Stimulated activated naive B cell treated with anti-CD40 and anti-IgM and Interleukin-4, amounts not matched to agents 10 μg/mL and 1 μg/mL and 100 μg/mL, for 72 hours (primary cell): ENCODE measurements at regions not wholly inside any gene's neighbourhood (a gene's known extent, or its start where the extent isn't known, plus 50 kb on each side); places are given as distances from the start of the nearest gene placed in this dataset.

Experiments
- ATAC-seq, 2 donors: fragments of 150-1000 bp; cut with Tn5 transposase; replicated peaks; 2 replicates each; pipeline ENCODE4 v1.10.0; 2021; ENCODE audit warnings: moderate library complexity in 1 of 2
- DNase-seq: peaks from one replicate; pipeline ENCODE4 v3.0.0; 2021
- H3K27ac Mint-ChIP-seq: one replicate; pipeline ENCODE4 v1.8.0; 2022; ENCODE audit warnings: mild to moderate bottlenecking, mixed read lengths
- H3K27me3 Mint-ChIP-seq, 2 donors: one replicate each; pipeline ENCODE4 v1.8.0; 2022; ENCODE audit warnings: mixed read lengths in 2 of 2
- H3K36me3 Mint-ChIP-seq, 2 donors: one replicate each; pipeline ENCODE4 v1.8.0; 2022; ENCODE audit warnings: mixed read lengths in 2 of 2, mild to moderate bottlenecking in 1 of 2
- H3K4me1 Mint-ChIP-seq, 2 donors: one replicate each; pipeline ENCODE4 v1.8.0; 2022; ENCODE audit warnings: mixed read lengths in 2 of 2, mild to moderate bottlenecking in 1 of 2
- H3K4me3 Mint-ChIP-seq, 2 donors: one replicate each; pipeline ENCODE4 v1.8.0; 2022; ENCODE audit warnings: mild to moderate bottlenecking in 2 of 2, mixed read lengths in 2 of 2, moderate library complexity in 1 of 2
- H3K9me3 Mint-ChIP-seq, 2 donors: one replicate each; pipeline ENCODE4 v1.8.0; 2022; ENCODE audit warnings: mixed read lengths in 2 of 2, mild to moderate bottlenecking in 1 of 2

DNA sequence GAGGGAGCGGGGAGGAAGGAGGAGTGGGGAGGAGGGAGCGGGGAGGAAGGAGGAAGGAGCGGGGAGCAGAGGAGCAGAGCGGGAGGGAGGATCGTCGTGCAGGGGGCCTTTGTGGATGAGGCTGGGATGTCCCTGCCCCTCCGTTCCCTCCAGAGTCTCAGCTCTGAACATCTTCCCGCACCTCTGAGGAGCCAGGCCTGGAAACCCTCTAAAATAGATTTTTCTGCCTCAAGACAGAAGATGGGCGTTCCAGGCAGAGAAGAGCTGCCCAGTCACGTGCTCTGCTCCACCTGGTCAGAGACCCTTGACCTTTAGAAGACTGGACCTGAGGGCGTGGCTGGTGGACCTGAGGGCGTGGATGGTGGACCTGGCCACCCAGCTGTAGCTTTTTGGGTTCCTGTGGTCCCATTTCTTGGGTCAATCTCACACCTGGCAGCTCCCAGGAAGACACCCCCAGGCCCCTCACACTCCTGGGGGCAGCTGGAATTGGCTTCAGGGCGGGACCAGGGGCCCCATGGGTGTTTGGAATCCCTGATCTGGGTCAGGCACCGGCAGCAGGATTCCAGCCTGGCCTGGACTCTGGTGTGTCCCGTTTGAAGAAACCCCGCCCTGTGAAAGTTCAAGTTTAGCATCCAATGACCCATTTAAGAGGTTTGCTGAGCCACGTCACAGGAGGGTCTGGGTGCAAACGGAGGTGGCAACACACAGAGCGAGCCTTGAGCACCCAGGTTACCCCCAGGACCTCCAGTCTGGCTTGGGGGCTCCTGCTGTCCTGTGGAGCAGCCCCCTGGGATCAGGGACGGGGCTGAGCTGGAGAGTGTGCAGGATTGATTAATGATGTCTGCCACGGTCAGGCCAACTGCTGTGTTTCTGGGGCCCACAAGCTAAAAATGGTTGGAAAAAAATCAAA is 96.9 kb upstream of the BHLHE23 start:
- Mint-ChIP-seq H3K27me3 (peaks cover 20 to 27% of the 10 kb centered on the region in 2 donors), H3K4me1 (peaks cover 5 to 8% of the 10 kb centered on the region in 2 donors), H3K36me3 (peaks cover 3 to 4% of the 10 kb centered on the region in 2 donors), H3K27ac (peak overlapping the region; percentile 37), H3K4me3 (peak overlapping the region; percentile 21 to 25), H3K9me3 (peaks cover 4 to 10% of the 10 kb centered on the region in 2 donors)
- DNase-seq (no peak), ATAC-seq (no peak)

DNA sequence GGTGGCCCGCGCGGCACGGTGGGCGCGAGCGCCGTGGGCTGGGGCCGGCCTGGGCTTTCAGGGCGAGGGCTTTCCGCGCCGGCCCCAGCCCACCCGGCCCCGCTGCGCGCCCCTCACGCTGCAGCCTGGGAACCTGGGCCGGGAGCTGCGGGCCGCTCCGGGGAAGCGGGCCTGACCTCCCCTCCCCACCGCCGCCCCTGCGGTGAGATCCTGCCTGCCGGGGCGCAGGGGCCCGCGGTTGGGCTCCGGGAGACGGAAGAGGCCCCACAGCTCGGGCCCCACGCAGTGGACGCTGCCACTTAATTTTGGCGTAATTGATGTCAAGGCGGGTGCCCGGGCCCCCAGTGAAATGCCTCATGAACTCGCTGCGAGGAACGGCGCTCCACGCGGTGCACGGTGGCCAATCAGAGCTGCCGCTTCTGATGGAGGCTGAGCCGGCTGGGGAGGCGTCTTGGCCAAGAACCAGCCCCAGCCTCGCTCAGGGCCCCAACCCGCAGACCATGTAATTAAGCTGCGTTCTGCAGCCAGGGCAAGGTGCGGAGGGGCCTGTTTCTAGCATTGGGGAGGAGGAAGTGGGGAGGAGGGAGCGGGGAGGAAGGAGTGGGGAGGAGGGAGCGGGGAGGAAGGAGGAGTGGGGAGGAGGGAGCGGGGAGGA is 96.1 kb upstream of the BHLHE23 start:
- H3K9me3 Mint-ChIP-seq = peaks cover 0 to 3% of the 10 kb centered on the region in 2 donors
- H3K36me3 Mint-ChIP-seq = peaks cover 3 to 4% of the 10 kb centered on the region in 2 donors
- peak; percentile 70 for ATAC-seq
- H3K27me3 Mint-ChIP-seq = peaks cover 20 to 21% of the 10 kb centered on the region in 2 donors
- peak; percentile 49 for DNase-seq
- H3K4me3 Mint-ChIP-seq = peak overlapping the region; percentile 86 to 93
- H3K27ac Mint-ChIP-seq = peak overlapping the region; percentile 97
- peaks cover 5 to 8% of the 10 kb centered on the region in 2 donors for H3K4me1 Mint-ChIP-seq

DNA sequence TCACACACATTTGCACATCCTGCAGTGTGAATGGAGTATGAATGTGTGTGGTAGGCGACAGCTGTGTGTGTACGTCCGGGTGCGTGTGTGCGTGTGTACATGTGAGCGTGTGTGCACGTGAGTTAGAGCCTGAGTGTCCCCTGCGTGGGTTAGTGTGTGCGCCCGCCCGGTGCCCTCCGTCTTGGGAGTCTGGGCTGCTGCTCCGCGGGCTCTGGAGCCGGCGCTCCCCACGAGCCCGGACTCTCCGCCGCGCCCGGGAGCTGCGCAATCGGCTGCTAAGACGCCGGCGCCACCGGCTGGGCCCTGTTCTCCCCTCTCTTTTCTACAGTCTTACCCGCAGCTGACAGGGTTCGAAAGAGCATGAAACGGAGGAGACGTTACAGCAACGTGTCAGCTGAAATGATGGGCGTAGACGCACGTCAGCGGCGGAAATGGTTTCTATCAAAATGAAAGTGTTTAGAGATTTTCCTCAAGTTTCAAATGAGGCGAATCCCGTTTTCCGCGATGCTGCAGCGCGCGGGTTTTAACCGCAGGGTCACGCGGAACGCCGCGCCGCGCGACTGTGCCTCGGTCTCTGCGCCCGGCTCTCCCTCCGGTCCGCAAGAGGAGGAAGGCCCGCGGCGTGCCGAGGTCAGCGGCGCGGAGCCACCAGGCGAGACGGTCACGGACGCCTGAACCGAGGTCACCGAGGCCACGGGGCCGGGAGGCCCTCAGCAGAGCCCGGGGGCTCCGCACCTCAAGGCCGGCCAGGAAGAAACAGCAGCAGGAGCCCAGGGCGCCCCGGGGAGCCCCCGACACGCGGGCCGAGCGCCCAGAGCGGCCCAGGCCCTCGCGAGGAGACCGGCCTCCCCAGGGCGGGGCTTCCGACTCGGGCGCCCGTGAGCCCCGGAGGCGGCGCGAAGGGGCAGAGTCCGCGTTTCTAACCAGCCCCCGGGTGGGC is 95.3 kb upstream of the BHLHE23 start:
- peak overlapping the region; percentile 87 to 93 for H3K4me3 Mint-ChIP-seq
- H3K9me3 Mint-ChIP-seq = peaks cover 0 to 3% of the 10 kb centered on the region in 2 donors
- peak; percentile 79 to 80 for ATAC-seq
- H3K4me1 Mint-ChIP-seq = peaks cover 5 to 8% of the 10 kb centered on the region in 2 donors
- H3K36me3 Mint-ChIP-seq = peaks cover 3 to 4% of the 10 kb centered on the region in 2 donors
- peak; percentile 54 for DNase-seq
- peaks cover 18 to 19% of the 10 kb centered on the region in 2 donors for H3K27me3 Mint-ChIP-seq
- H3K27ac Mint-ChIP-seq = peak overlapping the region; percentile 95

DNA sequence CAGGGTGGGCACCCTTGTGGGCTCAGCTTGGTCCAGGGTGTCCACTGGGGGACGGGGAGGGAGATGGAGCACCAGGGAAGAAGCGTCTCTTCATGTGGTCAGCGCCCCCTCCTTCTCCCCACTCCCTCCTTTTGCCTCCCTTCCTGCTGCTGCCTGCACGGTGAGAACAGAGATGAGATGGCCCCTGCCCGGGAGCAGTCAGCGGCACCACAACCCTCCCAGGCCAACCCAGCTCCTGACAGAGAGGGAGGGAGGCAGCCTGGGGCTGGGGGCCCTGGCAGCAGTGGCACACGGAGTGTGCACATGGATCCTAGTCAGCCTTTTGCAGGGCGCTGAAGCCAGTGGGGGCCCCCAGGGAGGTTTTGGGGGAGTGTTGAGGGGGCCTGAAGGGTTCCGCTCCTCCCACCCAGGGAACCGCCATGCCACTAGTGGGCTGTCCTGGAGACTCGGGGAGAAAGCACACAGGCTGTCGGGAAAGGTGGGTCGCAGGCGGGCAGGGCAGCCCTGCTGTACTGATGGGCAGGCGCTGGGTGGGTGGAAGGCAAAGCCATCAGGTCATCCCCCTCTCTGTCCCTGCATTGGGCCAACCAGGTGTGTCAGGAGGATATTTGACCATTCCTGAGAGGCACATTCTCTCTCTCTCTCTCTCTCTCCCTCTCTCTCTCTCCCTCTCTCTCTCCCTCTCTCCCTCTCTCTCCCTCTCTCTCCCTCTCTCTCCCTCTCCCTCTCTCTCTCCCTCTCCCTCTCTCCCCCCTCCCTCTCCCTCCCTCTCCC is 94.3 kb upstream of the BHLHE23 start:
- Mint-ChIP-seq H3K4me3 (peak overlapping the region in 1 of 2 donors; percentile 93), H3K27ac (peak overlapping the region; percentile 42)
- DNase-seq = no peak

DNA sequence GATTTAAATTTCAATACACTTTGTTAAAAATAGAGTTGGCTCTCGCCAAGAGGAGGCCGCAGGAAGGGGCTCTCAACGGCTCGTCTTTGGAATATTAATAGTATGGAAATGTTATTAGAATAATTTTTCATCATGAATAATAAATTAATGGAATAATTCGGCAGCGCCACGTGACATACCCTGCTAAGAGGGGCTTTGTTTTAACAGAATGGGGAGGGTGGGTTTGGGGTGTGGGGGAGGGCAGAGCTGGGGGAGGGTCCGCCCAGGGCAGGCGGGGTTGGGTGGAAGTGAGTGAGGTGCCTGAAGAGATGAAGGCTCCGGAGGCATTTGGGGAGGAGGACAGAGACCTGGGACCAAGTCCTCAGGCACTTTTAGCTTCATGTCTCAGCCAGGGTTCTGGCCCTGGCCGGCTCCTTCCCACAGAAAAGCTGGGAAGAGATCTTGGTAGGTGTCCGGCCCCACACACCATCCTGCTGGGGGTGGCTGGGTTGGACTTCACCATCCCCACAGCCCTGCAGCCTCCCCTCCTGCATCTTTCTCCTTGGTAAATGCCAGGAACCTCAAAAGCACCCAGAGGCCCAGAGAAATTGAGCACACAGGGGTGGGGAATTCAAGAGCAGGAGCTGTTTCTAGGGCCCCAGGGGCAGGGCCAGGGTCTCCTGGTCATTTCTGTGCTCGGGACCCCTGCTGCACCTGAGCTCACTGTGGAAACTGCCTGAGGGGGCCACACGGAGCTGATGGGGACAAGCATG is 93.6 kb upstream of the BHLHE23 start:
- ATAC-seq (no peak), DNase-seq (no peak)
- no peak overlapping the region for H3K27ac Mint-ChIP-seq
- peaks cover 5 to 8% of the 10 kb centered on the region in 2 donors for H3K4me1 Mint-ChIP-seq
- H3K27me3 Mint-ChIP-seq = peaks cover 22 to 30% of the 10 kb centered on the region in 2 donors
- no peak overlapping the region for H3K4me3 Mint-ChIP-seq
- peaks cover 0 to 4% of the 10 kb centered on the region in 2 donors for H3K36me3 Mint-ChIP-seq
- H3K9me3 Mint-ChIP-seq = peaks cover 0 to 1% of the 10 kb centered on the region in 2 donors

More for the DNA sequence above, 94.3 kb upstream of the BHLHE23 start:
- Mint-ChIP-seq H3K27me3 (peaks cover 15 to 23% of the 10 kb centered on the region in 2 donors), H3K4me1 (peaks cover 5 to 8% of the 10 kb centered on the region in 2 donors), H3K36me3 (peaks cover 0 to 4% of the 10 kb centered on the region in 2 donors), H3K9me3 (peaks cover 0 to 1% of the 10 kb centered on the region in 2 donors)
- no peak for ATAC-seq

DNA sequence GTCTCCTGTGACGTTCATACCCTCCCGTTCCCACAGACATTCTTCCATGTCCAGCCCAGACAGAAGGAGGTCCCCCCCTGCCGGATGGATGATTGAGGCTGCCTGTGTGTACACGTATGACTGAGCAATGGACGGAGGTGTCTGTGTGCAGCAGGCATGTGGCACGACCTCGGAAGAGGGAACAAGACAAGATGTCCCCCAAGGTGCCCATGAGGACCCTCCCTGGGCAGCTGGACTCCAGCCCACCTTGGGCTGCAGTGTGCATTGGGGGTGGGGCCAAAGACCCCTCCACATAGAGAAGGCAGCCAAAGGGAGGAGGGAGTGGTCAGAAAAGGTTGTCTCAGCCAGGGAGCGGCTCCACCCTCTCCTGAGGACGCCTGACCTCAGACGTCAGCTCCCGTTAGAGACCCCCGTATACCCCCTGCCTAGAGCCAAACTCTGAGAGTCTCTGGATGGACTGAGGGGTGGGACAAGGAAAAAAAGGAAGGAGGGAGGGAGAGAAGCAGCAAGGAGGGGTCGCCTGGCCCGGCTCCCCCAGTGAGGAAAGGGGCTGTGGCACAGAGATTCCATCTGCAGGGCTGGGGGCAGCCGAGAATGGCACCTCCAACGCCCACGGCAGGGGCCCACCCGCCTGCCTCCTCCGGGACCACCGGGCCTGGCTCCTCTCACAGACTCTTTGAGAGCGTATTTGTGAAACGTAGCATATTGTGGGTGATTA is 92.9 kb upstream of the BHLHE23 start:
- H3K4me3 Mint-ChIP-seq = no peak overlapping the region
- peaks cover 29 to 32% of the 10 kb centered on the region in 2 donors for H3K27me3 Mint-ChIP-seq
- no peak for DNase-seq
- no peak for ATAC-seq
- H3K4me1 Mint-ChIP-seq = peaks cover 5 to 8% of the 10 kb centered on the region in 2 donors
- H3K36me3 Mint-ChIP-seq = peaks cover 0 to 4% of the 10 kb centered on the region in 2 donors
- peaks cover 0 to 1% of the 10 kb centered on the region in 2 donors for H3K9me3 Mint-ChIP-seq
- H3K27ac Mint-ChIP-seq = no peak overlapping the region

DNA sequence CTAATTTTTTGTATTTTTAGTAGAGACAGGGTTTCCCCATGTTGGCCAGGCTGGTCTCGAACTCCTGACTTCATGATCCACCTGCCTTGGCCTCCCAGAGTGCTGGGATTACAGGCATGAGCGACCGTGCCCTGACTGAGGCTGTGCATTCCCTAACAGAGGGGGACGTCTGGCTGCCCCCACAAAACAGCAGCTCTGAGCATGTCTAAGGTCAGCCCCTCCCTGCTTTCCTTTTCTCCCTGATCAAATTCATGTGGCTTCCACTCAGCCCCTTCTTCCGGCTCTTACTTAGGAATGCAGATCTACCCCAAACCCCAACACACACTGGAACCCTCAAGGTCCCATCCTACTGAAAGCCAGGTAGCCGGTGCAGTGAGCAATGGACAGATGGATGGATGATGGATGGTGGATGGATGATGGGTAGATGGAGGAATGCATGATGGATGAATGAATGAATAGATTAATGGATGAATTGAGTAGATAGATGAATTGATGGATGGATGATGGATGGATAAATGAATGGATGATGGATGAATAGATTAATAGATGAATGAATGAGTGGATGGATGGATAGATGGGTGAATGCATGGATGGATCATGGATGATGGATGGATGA is 91.5 kb upstream of the BHLHE23 start:
- ATAC-seq = no peak
- Mint-ChIP-seq H3K4me3 (no peak overlapping the region), H3K4me1 (peaks cover 5 to 8% of the 10 kb centered on the region in 2 donors), H3K36me3 (peaks cover 0 to 4% of the 10 kb centered on the region in 2 donors), H3K9me3 (peaks cover 0 to 1% of the 10 kb centered on the region in 2 donors), H3K27me3 (peaks cover 31 to 32% of the 10 kb centered on the region in 2 donors), H3K27ac (no peak overlapping the region)
- no peak for DNase-seq

DNA sequence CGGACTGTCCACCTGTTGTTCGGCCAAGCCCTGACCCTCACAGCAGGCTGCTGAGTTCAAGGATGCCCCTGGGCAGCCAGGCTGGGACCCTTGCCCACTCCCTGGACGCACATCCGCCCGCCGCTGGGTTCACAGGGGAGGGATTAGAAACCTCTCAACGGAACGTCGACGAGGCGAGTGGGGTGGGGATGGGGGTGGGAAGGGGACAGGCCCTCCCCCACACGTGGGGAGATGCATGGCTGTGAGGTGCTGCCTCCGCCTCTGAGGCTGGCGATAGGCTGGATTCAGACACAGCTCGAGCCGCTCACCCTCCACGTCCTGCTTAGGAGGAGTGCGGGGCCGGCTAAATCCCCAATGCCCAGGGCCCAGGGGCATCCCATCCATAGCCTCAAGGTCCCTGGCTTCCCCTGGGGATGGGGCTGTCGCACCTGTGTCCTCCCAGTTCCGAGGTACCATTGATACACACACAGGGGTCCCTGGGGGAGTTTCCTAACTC is 90.6 kb upstream of the BHLHE23 start:
- DNase-seq = no peak
- no peak for ATAC-seq
- no peaks in the 10 kb centered on the region for H3K36me3 Mint-ChIP-seq
- peaks cover 0 to 4% of the 10 kb centered on the region in 2 donors for H3K4me1 Mint-ChIP-seq
- peaks cover 31 to 35% of the 10 kb centered on the region in 2 donors for H3K27me3 Mint-ChIP-seq
- no peak overlapping the region for H3K27ac Mint-ChIP-seq
- H3K4me3 Mint-ChIP-seq = no peak overlapping the region
- H3K9me3 Mint-ChIP-seq = no peaks in the 10 kb centered on the region

DNA sequence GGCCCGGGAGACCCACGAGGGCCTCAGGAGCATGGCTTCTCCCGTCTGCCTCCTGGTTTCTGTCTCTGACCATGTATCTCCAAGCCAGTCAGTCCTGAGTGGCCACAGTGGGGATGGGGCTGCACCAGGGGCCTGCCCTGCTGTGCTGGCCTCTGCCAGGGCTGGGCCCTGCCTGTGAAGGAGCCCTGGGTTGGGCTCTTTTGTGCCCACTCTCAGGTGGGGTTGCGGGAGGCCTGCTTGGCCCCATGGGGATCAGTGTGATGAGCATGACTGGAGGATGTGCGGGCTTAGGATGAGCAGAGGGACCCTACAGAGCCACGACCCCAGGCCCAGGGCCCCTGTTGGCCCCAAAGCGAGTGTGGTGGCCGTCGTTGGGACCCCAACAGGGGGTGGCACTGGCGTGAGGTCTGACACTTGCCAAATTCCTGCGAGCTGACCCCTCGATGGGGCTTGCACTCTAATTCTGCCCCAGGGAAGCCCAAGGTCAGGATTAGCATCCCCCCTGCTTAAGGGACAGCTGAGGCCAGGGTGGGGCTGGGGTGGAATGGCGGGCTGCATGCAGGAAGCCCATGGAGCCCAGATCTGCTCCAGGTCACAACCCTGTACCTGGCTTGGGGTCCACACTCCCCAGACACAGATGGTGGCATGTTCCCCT is 90.0 kb upstream of the BHLHE23 start:
- Mint-ChIP-seq H3K4me1 (peaks cover 0 to 4% of the 10 kb centered on the region in 2 donors), H3K4me3 (no peak overlapping the region), H3K36me3 (no peaks in the 10 kb centered on the region), H3K27ac (no peak overlapping the region), H3K9me3 (no peaks in the 10 kb centered on the region), H3K27me3 (peaks cover 31 to 35% of the 10 kb centered on the region in 2 donors)
- no peak for DNase-seq
- no peak for ATAC-seq

DNA sequence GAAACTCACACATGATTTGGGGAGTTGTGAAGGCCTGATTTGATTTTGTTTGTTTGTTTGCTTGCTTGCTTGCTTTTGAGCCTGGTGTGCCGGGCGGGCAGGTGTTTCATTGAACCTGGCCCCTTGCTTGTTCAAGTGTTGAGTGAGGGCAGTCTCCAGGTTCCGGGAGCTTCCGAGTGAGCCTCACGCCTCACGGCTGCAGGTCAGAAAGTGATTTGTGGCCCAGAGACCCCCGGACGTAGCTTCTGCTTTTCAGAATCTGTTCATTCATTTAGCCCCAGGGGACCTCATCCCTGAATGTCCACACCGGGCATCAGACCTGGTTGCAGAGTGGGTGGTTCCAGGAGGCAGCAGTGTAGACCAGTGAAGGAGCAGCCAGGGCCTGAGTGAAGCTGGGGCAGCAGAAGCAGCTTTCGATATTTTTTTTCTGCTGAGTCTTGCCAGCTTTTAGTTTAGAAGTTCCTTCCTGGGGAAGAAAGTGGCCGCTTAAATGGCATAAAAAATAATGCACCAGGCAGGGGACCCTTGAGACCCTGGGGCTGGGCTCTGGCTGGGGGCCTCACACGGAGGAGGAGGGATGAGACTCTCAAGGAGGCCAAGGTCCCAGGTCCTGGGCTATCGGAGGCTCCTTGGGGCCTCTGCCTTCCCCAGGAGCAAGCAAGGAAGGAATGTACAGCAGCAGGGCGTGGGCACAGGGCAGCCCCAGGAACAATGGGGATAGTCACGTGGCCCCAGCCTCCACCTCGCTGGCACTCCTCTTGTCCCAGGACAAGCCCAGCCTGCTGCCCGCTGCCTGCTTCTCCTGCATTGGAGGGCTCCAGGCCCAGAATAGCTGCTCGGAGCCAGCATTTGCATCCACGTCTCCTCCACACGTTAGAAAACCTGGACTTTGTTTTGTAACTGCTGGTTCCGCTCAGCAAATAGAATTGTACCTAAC is 89.2 kb upstream of the BHLHE23 start:
- Mint-ChIP-seq H3K4me3 (no peak overlapping the region), H3K4me1 (no peaks in the 10 kb centered on the region), H3K9me3 (no peaks in the 10 kb centered on the region), H3K36me3 (no peaks in the 10 kb centered on the region), H3K27ac (no peak overlapping the region), H3K27me3 (peaks cover 25 to 38% of the 10 kb centered on the region in 2 donors)
- DNase-seq (no peak), ATAC-seq (no peak)
